Endothelial cell of umbilical vein (primary cell): ENCODE measurements at regions not wholly inside any gene's neighbourhood (a gene's known extent, or its start where the extent isn't known, plus 50 kb on each side); places are given as distances from the start of the nearest gene placed in this dataset.

ENCODE experiments used
- BruUV-seq: library from RNA; stranded (reverse); fragments of 400-500 nt; replicated peaks from 2 replicates; lab custom pipeline; 2021; lab: Mats Ljungman, UMichigan
- CTCF ChIA-PET: fragments of 300-600, 350-600 bp; sonication (Branson Sonifier 250); formaldehyde crosslinking; loops from one replicate; lab custom pipeline; 2021; ENCODE audit warnings: antibody characterized with exemption, inconsistent platforms; lab: Charles Lee
- POLR2A ChIA-PET: fragments of 300-600, 350-600 bp; sonication (Branson Sonifier 250); formaldehyde crosslinking; loops from one replicate; lab custom pipeline; 2021; ENCODE audit warnings: antibody characterized with exemption, inconsistent platforms; lab: Charles Lee
- DNase-seq: peaks from one replicate; pipeline ENCODE4 v3.0.0-alpha.2; 2011; ENCODE audit warnings: low read depth, low spot score
- FAIRE-seq: peaks from 2 replicates; lab custom pipeline; 2011; peaks lifted over from hg19 to GRCh38; lab: Jason Lieb, UNC
- H2AFZ ChIP-seq: 2 replicates; pipeline ENCODE4 v1.6.0; 2012; ENCODE audit warnings: low read depth, low read length, control low read depth, inconsistent platforms
- H3K27ac ChIP-seq: 2 replicates; pipeline ENCODE4 v1.5.1; 2011; ENCODE audit warnings: low read depth, mild to moderate bottlenecking, control low read depth, low read length, moderate library complexity; ENCODE audit not compliant: insufficient read depth
- H3K27me3 ChIP-seq, 2 experiments: 2 replicates each; pipeline versions ENCODE4 v1.6.0 to v1.6.1; 2011; ENCODE audit warnings: low read length in 2 of 2, mixed read lengths in 1 of 2; ENCODE audit not compliant: control insufficient read depth in 2 of 2, insufficient read depth in 2 of 2
- H3K36me3 ChIP-seq, 2 experiments: 2 replicates in 1 of 2; 3 replicates in 1 of 2; pipeline ENCODE4 v1.5.1; 2011; ENCODE audit warnings: low read length in 2 of 2, mild to moderate bottlenecking in 1 of 2, moderate library complexity in 1 of 2; ENCODE audit not compliant: control insufficient read depth in 2 of 2, insufficient read depth in 2 of 2; ENCODE audit errors: extremely low read depth in 1 of 2
- H3K4me1 ChIP-seq: 3 replicates; pipeline ENCODE4 v1.5.1; 2011; ENCODE audit warnings: mild to moderate bottlenecking, low read length; ENCODE audit not compliant: control insufficient read depth, insufficient read depth; ENCODE audit errors: extremely low read depth
- H3K4me2 ChIP-seq: 2 replicates; pipeline ENCODE4 v1.6.1; 2011; ENCODE audit warnings: low read length, control low read depth, mixed read lengths; ENCODE audit not compliant: insufficient read depth
- H3K4me3 ChIP-seq, 3 experiments: fragments of 200-600 bp in 1 of 3; sonication (generic), shearing (Covaris generic) in 1 of 3; replicated peaks in 1 of 3; 2 replicates each; pipeline ENCODE4 v1.5.1; 2011 to 2016; ENCODE audit warnings: control low read depth in 3 of 3, low read length in 3 of 3, mild to moderate bottlenecking in 2 of 3, inconsistent platforms in 1 of 3, low read depth in 1 of 3, moderate library complexity in 1 of 3; ENCODE audit not compliant: insufficient read depth in 1 of 3
- H3K79me2 ChIP-seq: 2 replicates; pipeline ENCODE4 v1.6.0; 2012; ENCODE audit warnings: low read length, inconsistent platforms; ENCODE audit not compliant: control insufficient read depth, insufficient read depth
- H3K9ac ChIP-seq: replicated peaks from 2 replicates; pipeline ENCODE3; 2011; ENCODE audit warnings: low read length, control low read depth; ENCODE audit not compliant: insufficient read depth; ENCODE audit errors: extremely low read depth
- H3K9me1 ChIP-seq: replicated peaks from 3 replicates; pipeline ENCODE4 v1.6.0; 2011; ENCODE audit warnings: mild to moderate bottlenecking, low read length; ENCODE audit not compliant: control insufficient read depth, insufficient read depth; ENCODE audit errors: extremely low read depth
- H3K9me3 ChIP-seq: replicated peaks from 2 replicates; pipeline ENCODE4 v1.5.1; 2012; ENCODE audit warnings: low read length, inconsistent platforms; ENCODE audit not compliant: control insufficient read depth, insufficient read depth
- H4K20me1 ChIP-seq: replicated peaks from 2 replicates; pipeline ENCODE3; 2011; ENCODE audit warnings: mild to moderate bottlenecking, low read length; ENCODE audit not compliant: control insufficient read depth, insufficient read depth; ENCODE audit errors: extremely low read depth
- FOS ChIP-seq: IDR thresholded peaks from 2 replicates; pipeline ENCODE4 v1.6.1; 2011; ENCODE audit warnings: mild to moderate bottlenecking, low read length, moderate library complexity, borderline replicate concordance; ENCODE audit not compliant: insufficient read depth
- GATA2 ChIP-seq: IDR thresholded peaks from 2 replicates; pipeline ENCODE4 v1.7.0; 2011; ENCODE audit warnings: low read depth, mild to moderate bottlenecking, moderate library complexity, mixed read lengths, low read length; ENCODE audit not compliant: insufficient read length, insufficient read depth
- JUN ChIP-seq: IDR thresholded peaks from 2 replicates; pipeline ENCODE4 v1.6.1; 2011; ENCODE audit warnings: borderline replicate concordance, low read depth; ENCODE audit not compliant: insufficient read length, insufficient read depth
- MYC ChIP-seq: IDR thresholded peaks from one replicate; pipeline ENCODE4 v1.6.1; 2011; ENCODE audit warnings: mild to moderate bottlenecking, low read depth, low read length
- POLR2A ChIP-seq: IDR thresholded peaks from 2 replicates; pipeline ENCODE4 v1.6.1; 2012; ENCODE audit warnings: low read depth, mild to moderate bottlenecking, control low read depth, low read length
- POLR2AphosphoS5 ChIP-seq: IDR thresholded peaks from 2 replicates; pipeline ENCODE4 v1.6.1; 2012; ENCODE audit warnings: low read depth, mild to moderate bottlenecking, control low read depth, low read length, moderate library complexity; ENCODE audit not compliant: insufficient read depth
- dilution Hi-C: fragments of 300-500 bp; cut with MboI; formaldehyde crosslinking; loops from one replicate; pipeline ENCODE4 v1.15.0; 2019; ENCODE audit warnings: low sequenced_read_pairs; ENCODE audit not compliant: extremely low pct_ligation_motif_present
- intact Hi-C: fragments of 100-400 bp; cut with micrococcal nuclease; formaldehyde crosslinking; loops from one replicate; pipeline ENCODE4 v1.10.0; 2022
- TF ChIP-seq, protein P1 (sequence below), 2 donors: IDR thresholded peaks; 1 replicate in 1 of 2; 2 replicates in 1 of 2; pipeline ENCODE4 v1.5.1; 2011; ENCODE audit warnings: low read length in 2 of 2, mild to moderate bottlenecking in 2 of 2, moderate library complexity in 2 of 2, control low read depth in 1 of 2, inconsistent platforms in 1 of 2, low read depth in 1 of 2; ENCODE audit not compliant: insufficient read depth in 1 of 2; ENCODE audit errors: extremely low read depth in 1 of 2
- TF ChIP-seq, protein P2 (sequence below): IDR thresholded peaks from 2 replicates; pipeline ENCODE4 v1.6.1; 2011; ENCODE audit not compliant: insufficient read depth, insufficient read length

DNA sequence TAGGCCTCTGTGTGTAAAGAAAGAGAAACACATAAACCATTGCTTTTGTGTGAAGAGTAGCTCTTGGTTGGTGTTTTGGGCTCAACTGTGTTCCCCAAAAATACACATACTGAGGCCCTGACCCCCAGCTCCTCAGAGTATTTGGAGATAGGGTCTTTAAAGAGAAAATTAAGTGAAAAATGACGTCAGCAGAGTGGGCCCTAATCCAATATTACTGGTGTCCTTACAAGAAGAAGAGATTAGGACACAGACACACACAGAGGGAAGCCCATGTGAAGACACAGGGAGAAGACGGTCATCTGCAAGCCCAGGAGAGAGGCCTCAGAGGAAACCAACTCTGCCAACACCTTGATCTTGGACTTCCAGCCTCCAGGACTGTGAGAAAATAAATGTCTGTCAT, 76.9 kb upstream of the PGBD5 start:
- no peak overlapping the region for H3K4me2 ChIP-seq
- H3K4me1 ChIP-seq: no peaks in the 10 kb centered on the region
- no peaks in the 10 kb centered on the region for H3K9me1 ChIP-seq
- H4K20me1 ChIP-seq: no peaks in the 10 kb centered on the region
- H3K4me3 ChIP-seq: no peak overlapping the region
- no peak for FAIRE-seq
- no TSS peak for BruUV-seq
- H3K27me3 ChIP-seq: no peaks in the 10 kb centered on the region
- no peak overlapping the region for H2AFZ ChIP-seq
- dilution Hi-C loops: no loop called here
- no peaks in the 10 kb centered on the region for H3K9me3 ChIP-seq
- no peaks in the 10 kb centered on the region for H3K36me3 ChIP-seq
- H3K9ac ChIP-seq: no peak overlapping the region
- TF ChIP-seq FOS (no peak), POLR2A (no peak), POLR2AphosphoS5 (no peak), MYC (no peak), GATA2 (no peak), JUN (no peak)
- TF ChIP-seq, protein P1, sequence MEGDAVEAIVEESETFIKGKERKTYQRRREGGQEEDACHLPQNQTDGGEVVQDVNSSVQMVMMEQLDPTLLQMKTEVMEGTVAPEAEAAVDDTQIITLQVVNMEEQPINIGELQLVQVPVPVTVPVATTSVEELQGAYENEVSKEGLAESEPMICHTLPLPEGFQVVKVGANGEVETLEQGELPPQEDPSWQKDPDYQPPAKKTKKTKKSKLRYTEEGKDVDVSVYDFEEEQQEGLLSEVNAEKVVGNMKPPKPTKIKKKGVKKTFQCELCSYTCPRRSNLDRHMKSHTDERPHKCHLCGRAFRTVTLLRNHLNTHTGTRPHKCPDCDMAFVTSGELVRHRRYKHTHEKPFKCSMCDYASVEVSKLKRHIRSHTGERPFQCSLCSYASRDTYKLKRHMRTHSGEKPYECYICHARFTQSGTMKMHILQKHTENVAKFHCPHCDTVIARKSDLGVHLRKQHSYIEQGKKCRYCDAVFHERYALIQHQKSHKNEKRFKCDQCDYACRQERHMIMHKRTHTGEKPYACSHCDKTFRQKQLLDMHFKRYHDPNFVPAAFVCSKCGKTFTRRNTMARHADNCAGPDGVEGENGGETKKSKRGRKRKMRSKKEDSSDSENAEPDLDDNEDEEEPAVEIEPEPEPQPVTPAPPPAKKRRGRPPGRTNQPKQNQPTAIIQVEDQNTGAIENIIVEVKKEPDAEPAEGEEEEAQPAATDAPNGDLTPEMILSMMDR (IDR thresholded peaks at IDR 0.05; ENCODE audit: extremely low read depth in 1 of 2, insufficient read depth in 1 of 2, low read depth in 1 of 2, low read length in 2 of 2): no peak
- TF ChIP-seq, protein P2, sequence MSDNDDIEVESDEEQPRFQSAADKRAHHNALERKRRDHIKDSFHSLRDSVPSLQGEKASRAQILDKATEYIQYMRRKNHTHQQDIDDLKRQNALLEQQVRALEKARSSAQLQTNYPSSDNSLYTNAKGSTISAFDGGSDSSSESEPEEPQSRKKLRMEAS: no peak
- H3K27ac ChIP-seq: no peak overlapping the region
- ChIA-PET CTCF (no interaction called here), POLR2A (no interaction called here)
- no peaks in the 10 kb centered on the region for H3K79me2 ChIP-seq
- DNase-seq: no peak
- intact Hi-C loops: no loop called here
